HCT116 (cell line): ENCODE measurements at regions not wholly inside any gene's neighbourhood (a gene's known extent, or its start where the extent isn't known, plus 50 kb on each side); places are given as distances from the start of the nearest gene placed in this dataset.

ENCODE experiments used
- ATAC-seq: fragments of 200-7000 bp; cut with Tn5 transposase; 2 replicates; pipeline ENCODE4 v1.9.1; 2020; ENCODE audit warnings: mild to moderate bottlenecking, moderate library complexity
- BruUV-seq: library from RNA; stranded (reverse); fragments of 400-500 nt; replicated peaks from 2 replicates; lab custom pipeline; 2021; lab: Mats Ljungman, UMichigan
- CTCF ChIA-PET: fragments of 300-600 bp; sonication (Branson Sonifier 250); formaldehyde crosslinking; loops from one replicate; lab custom pipeline; 2021; ENCODE audit warnings: antibody characterized with exemption; lab: Charles Lee
- POLR2A ChIA-PET: fragments of 300-600, 350-600 bp; sonication (Branson Sonifier 250); formaldehyde crosslinking; loops from one replicate; lab custom pipeline; 2021; ENCODE audit warnings: antibody characterized with exemption; lab: Charles Lee
- RAD21 ChIA-PET, 2 experiments: fragments of 300-600 bp; sonication (Branson Sonifier 250); formaldehyde crosslinking; loops; one replicate each; lab custom pipeline; 2023; ENCODE audit warnings: low total read pairs in 2 of 2; ENCODE audit not compliant: uncharacterized antibody in 2 of 2, unreplicated experiment in 2 of 2, low non-redundant PET in 1 of 2; lab: Charles Lee
- DNase-seq: peaks from one replicate; pipeline ENCODE4 v3.0.0-alpha.2; 2010; ENCODE audit warnings: low read depth, low spot score
- H2AFZ ChIP-seq: fragments of 200-600 bp; shearing (Covaris generic), sonication (generic); 2 replicates; pipeline ENCODE4 v1.6.1; 2017; ENCODE audit warnings: low read depth, mixed run types, mixed read lengths, antibody characterized with exemption, low read length; ENCODE audit not compliant: poor library complexity, severe bottlenecking
- H3K27ac ChIP-seq: 2 replicates; pipeline ENCODE4 v1.5.1; 2012; ENCODE audit warnings: low read depth, low read length
- H3K27me3 ChIP-seq: fragments of 200-600 bp; sonication (generic); 2 replicates; pipeline ENCODE4 v1.6.1; 2016; ENCODE audit warnings: mixed run types, low read length, mixed read lengths; ENCODE audit not compliant: insufficient read depth
- H3K36me3 ChIP-seq, 2 experiments: fragments of 200-500 bp in 1 of 2; fragments of 200-600 bp in 1 of 2; sonication (Bioruptor generic) in 1 of 2; sonication (generic) in 1 of 2; 2 replicates each; pipeline versions ENCODE4 v1.5.1 to v1.6.1; 2014 to 2016; ENCODE audit warnings: low read length in 2 of 2, inconsistent platforms in 1 of 2, mixed read lengths in 1 of 2, mixed run types in 1 of 2; ENCODE audit not compliant: insufficient read depth in 2 of 2, control insufficient read depth in 1 of 2
- H3K4me1 ChIP-seq, 2 experiments: fragments of 200-600 bp in 1 of 2; sonication (generic) in 1 of 2; 2 replicates each; pipeline versions ENCODE4 v1.5.1 to v1.6.1; 2012 to 2017; ENCODE audit warnings: low read length in 2 of 2, inconsistent platforms in 1 of 2, mild to moderate bottlenecking in 1 of 2, mixed read lengths in 1 of 2, mixed run types in 1 of 2, moderate library complexity in 1 of 2; ENCODE audit not compliant: insufficient read depth in 2 of 2, control insufficient read depth in 1 of 2
- H3K4me2 ChIP-seq: fragments of 200-600 bp; sonication (generic); 2 replicates; pipeline ENCODE4 v1.6.1; 2017; ENCODE audit warnings: mixed run types, low read length, mixed read lengths
- H3K4me3 ChIP-seq, 2 experiments: fragments of 200-600 bp in 1 of 2; sonication (generic) in 1 of 2; replicated peaks in 1 of 2; 2 replicates each; pipeline ENCODE4 v1.5.1; 2011 to 2016; ENCODE audit warnings: low read length in 2 of 2, control low read depth in 1 of 2, low read depth in 1 of 2, mild to moderate bottlenecking in 1 of 2, mixed read lengths in 1 of 2, mixed run types in 1 of 2
- H3K79me2 ChIP-seq: fragments of 200-600 bp; sonication (generic); 2 replicates; pipeline ENCODE4 v1.6.1; 2017; ENCODE audit warnings: mild to moderate bottlenecking, mixed run types, low read length, moderate library complexity, mixed read lengths; ENCODE audit not compliant: insufficient read depth
- H3K9ac ChIP-seq: fragments of 200-600 bp; sonication (generic); 2 replicates; pipeline ENCODE4 v1.6.1; 2016; ENCODE audit warnings: low read length, mixed read lengths
- H3K9me2 ChIP-seq: fragments of 200-600 bp; sonication (generic), shearing (Covaris generic); 2 replicates; pipeline ENCODE4 v1.6.1; 2017; ENCODE audit warnings: mixed run types, mild to moderate bottlenecking, moderate library complexity; ENCODE audit not compliant: insufficient read depth
- H3K9me3 ChIP-seq, 2 experiments: fragments of 200-500 bp in 1 of 2; fragments of 200-600 bp in 1 of 2; sonication (Bioruptor generic) in 1 of 2; sonication (generic) in 1 of 2; 2 replicates each; pipeline ENCODE4 v1.6.1; 2014 to 2017; ENCODE audit warnings: low read length in 2 of 2, mixed read lengths in 2 of 2, inconsistent platforms in 1 of 2, low read depth in 1 of 2, mild to moderate bottlenecking in 1 of 2, mixed run types in 1 of 2, moderate library complexity in 1 of 2; ENCODE audit not compliant: control insufficient read depth in 1 of 2, insufficient read depth in 1 of 2
- H4K20me1 ChIP-seq: fragments of 200-600 bp; sonication (generic), shearing (Covaris generic); 2 replicates; pipeline ENCODE4 v1.6.1; 2017; ENCODE audit warnings: mixed run types, mild to moderate bottlenecking, moderate library complexity; ENCODE audit not compliant: insufficient read depth
- ATF3 ChIP-seq: IDR thresholded peaks from 2 replicates; pipeline ENCODE4 v1.6.1; 2012
- CBX3 ChIP-seq: IDR thresholded peaks from 2 replicates; pipeline ENCODE4 v1.6.1; 2012; ENCODE audit warnings: low read depth
- CTCF ChIP-seq, 3 experiments: fragments of 200-600 bp in 1 of 3; sonication (generic) in 1 of 3; IDR thresholded peaks in 2 of 3; conservative IDR thresholded peaks in 1 of 3; 2 replicates each; pipeline ENCODE4 v1.5.1; 2012 to 2017; ENCODE audit warnings: low read depth in 2 of 3, low read length in 2 of 3, antibody characterized with exemption in 1 of 3, borderline replicate concordance in 1 of 3, control low read depth in 1 of 3, mild to moderate bottlenecking in 1 of 3, mixed read lengths in 1 of 3, mixed run types in 1 of 3, moderate library complexity in 1 of 3; ENCODE audit not compliant: insufficient read depth in 1 of 3
- ELF1 ChIP-seq: IDR thresholded peaks from 2 replicates; pipeline ENCODE4 v1.6.1; 2012; ENCODE audit warnings: low read depth, borderline replicate concordance
- EZH2 ChIP-seq: fragments of 200-600 bp; sonication (generic); IDR thresholded peaks from 2 replicates; pipeline ENCODE4 v1.6.1; 2017; ENCODE audit warnings: antibody characterized with exemption, mixed run types
- EZH2phosphoT487 ChIP-seq: fragments of 200-600 bp; IDR thresholded peaks from 2 replicates; pipeline ENCODE4 v1.6.1; 2018; ENCODE audit warnings: antibody characterized with exemption, borderline replicate concordance
- FOSL1 ChIP-seq: IDR thresholded peaks from 2 replicates; pipeline ENCODE4 v1.6.1; 2012; ENCODE audit warnings: low read depth
- POLR2AphosphoS5 ChIP-seq: IDR thresholded peaks from 2 replicates; pipeline ENCODE4 v1.6.1; 2011; ENCODE audit warnings: mild to moderate bottlenecking, low read depth, low read length, moderate library complexity
- RAD21 ChIP-seq: IDR thresholded peaks from 2 replicates; pipeline ENCODE4 v1.6.1; 2012; ENCODE audit warnings: low read depth, mild to moderate bottlenecking
- SIN3A ChIP-seq: IDR thresholded peaks from 2 replicates; pipeline ENCODE4 v1.6.1; 2012; ENCODE audit warnings: low read depth
- SRF ChIP-seq: IDR thresholded peaks from 2 replicates; pipeline ENCODE4 v1.6.1; 2012; ENCODE audit warnings: low read depth
- TCF7L2 ChIP-seq: IDR thresholded peaks from 2 replicates; pipeline ENCODE4 v1.7.0; 2011; ENCODE audit warnings: borderline replicate concordance, inconsistent platforms; ENCODE audit not compliant: insufficient read depth, insufficient read length; ENCODE audit errors: extremely low read depth
- YY1 ChIP-seq: IDR thresholded peaks from 2 replicates; pipeline ENCODE4 v1.6.1; 2011; ENCODE audit warnings: low read length, low read depth, moderate library complexity, mild to moderate bottlenecking; ENCODE audit not compliant: insufficient replicate concordance; ENCODE audit errors: extremely low read depth
- ZFX ChIP-seq: fragments of 450-650 bp; IDR thresholded peaks from 2 replicates; pipeline ENCODE4 v1.6.1; 2017
- intact Hi-C: fragments of 100-400 bp; cut with micrococcal nuclease; formaldehyde crosslinking; loops from 2 replicates; pipeline ENCODE4 v1.10.0; 2022

- CTCF ChIA-PET: no interaction called here
- RAD21 ChIA-PET: no interaction called here
- H3K79me2 ChIP-seq: no peaks in the 10 kb centered on the region
- no peak for DNase-seq
- no peak overlapping the region for H2AFZ ChIP-seq
- H3K9me3 ChIP-seq: no peaks in the 10 kb centered on the region
- POLR2A ChIA-PET: no interaction called here
- no peaks in the 10 kb centered on the region for H3K36me3 ChIP-seq
- BruUV-seq: no TSS peak
- H4K20me1 ChIP-seq: no peaks in the 10 kb centered on the region
- H3K4me2 ChIP-seq: no peak overlapping the region
- H3K27me3 ChIP-seq: no peaks in the 10 kb centered on the region
- TF ChIP-seq YY1: no peak
- TF ChIP-seq ELF1: no peak
- TF ChIP-seq ZFX: no peak
- TF ChIP-seq EZH2: no peak
- TF ChIP-seq EZH2phosphoT487: no peak
- TF ChIP-seq RAD21: no peak
- no peak for TF ChIP-seq SRF
- no peak for TF ChIP-seq ATF3
- TF ChIP-seq FOSL1: no peak
- TF ChIP-seq CBX3: no peak
- TF ChIP-seq CTCF (IDR thresholded peaks at IDR 0.05 in 2 of 3, conservative IDR thresholded peaks at IDR 0.05 in 1 of 3; ENCODE audit: borderline replicate concordance in 1 of 3, insufficient read depth in 1 of 3, low read depth in 2 of 3, low read length in 2 of 3): no peak
- no peak for TF ChIP-seq TCF7L2
- TF ChIP-seq POLR2AphosphoS5: no peak
- no peak for TF ChIP-seq SIN3A
- no peaks in the 10 kb centered on the region; the same call in 1 of the 2 replicates for H3K9me2 ChIP-seq
- no peak overlapping the region for H3K9ac ChIP-seq
- no peak overlapping the region for H3K4me3 ChIP-seq
- no peak overlapping the region for H3K27ac ChIP-seq
- no peak for ATAC-seq
- H3K4me1 ChIP-seq: no peaks in the 10 kb centered on the region
- intact Hi-C loops: no loop called here
These were observed 387.6 kb upstream of the DDI1 start for GRCh38 chr11:103648670-103649400.
